Loucy (cell line): ENCODE measurements at regions not wholly inside any gene's neighbourhood (a gene's known extent, or its start where the extent isn't known, plus 50 kb on each side); places are given as distances from the start of the nearest gene placed in this dataset.

Experiments used
- H2AFZ ChIP-seq: fragments of 200-600 bp; sonication (generic); 2 replicates; pipeline ENCODE4 v1.6.0; 2016; ENCODE audit warnings: antibody characterized with exemption, mild to moderate bottlenecking, low read length, moderate library complexity
- H3F3A ChIP-seq: fragments of 200-600 bp; 2 replicates; pipeline ENCODE4 v1.6.0; 2016; ENCODE audit warnings: antibody characterized with exemption, low read depth, mild to moderate bottlenecking
- H3K27me3 ChIP-seq: fragments of 200-600 bp; sonication (generic); 2 replicates; pipeline ENCODE4 v1.6.1; 2014; ENCODE audit warnings: low read length, mild to moderate bottlenecking; ENCODE audit not compliant: insufficient read depth, poor library complexity, severe bottlenecking
- H3K36me3 ChIP-seq: fragments of 200-600 bp; sonication (generic); 2 replicates; pipeline ENCODE4 v1.6.1; 2016; ENCODE audit warnings: low read length; ENCODE audit not compliant: insufficient read depth
- H3K4me1 ChIP-seq: fragments of 200-600 bp; sonication (generic); 2 replicates; pipeline ENCODE4 v1.5.1; 2014; ENCODE audit warnings: low read length, mild to moderate bottlenecking; ENCODE audit not compliant: insufficient read depth, poor library complexity, severe bottlenecking
- H3K4me2 ChIP-seq: fragments of 200-600 bp; sonication (generic); 2 replicates; pipeline ENCODE4 v1.6.0; 2014; ENCODE audit warnings: antibody characterized with exemption, low read length, low read depth, mild to moderate bottlenecking; ENCODE audit not compliant: poor library complexity, severe bottlenecking
- H3K4me3 ChIP-seq: fragments of 200-600 bp; sonication (generic); 2 replicates; pipeline ENCODE4 v1.5.1; 2014; ENCODE audit warnings: low read length, mild to moderate bottlenecking, mixed read lengths; ENCODE audit not compliant: poor library complexity, severe bottlenecking
- H3K79me2 ChIP-seq: fragments of 200-600 bp; sonication (generic); 2 replicates; pipeline ENCODE4 v1.6.1; 2014; ENCODE audit warnings: low read length; ENCODE audit not compliant: insufficient read depth
- H3K9ac ChIP-seq: fragments of 200-600 bp; sonication (generic); 2 replicates; pipeline ENCODE4 v1.6.0; 2014; ENCODE audit warnings: mild to moderate bottlenecking, low read depth, low read length, moderate library complexity; ENCODE audit not compliant: poor library complexity, severe bottlenecking
- H3K9me2 ChIP-seq: fragments of 200-600 bp; sonication (generic); replicated peaks from 2 replicates; pipeline ENCODE4 v1.6.1; 2016; ENCODE audit warnings: low read depth, low read length, mixed read lengths
- H3K9me3 ChIP-seq: fragments of 200-600 bp; sonication (generic); 2 replicates; pipeline ENCODE4 v1.6.1; 2014; ENCODE audit warnings: mild to moderate bottlenecking, antibody characterized with exemption, low read length, low read depth; ENCODE audit not compliant: insufficient read depth
- H4K20me1 ChIP-seq: fragments of 200-600 bp; sonication (generic); 2 replicates; pipeline ENCODE4 v1.6.0; 2014; ENCODE audit warnings: antibody characterized with exemption, low read length, mild to moderate bottlenecking; ENCODE audit not compliant: insufficient read depth, poor library complexity, severe bottlenecking
- EZH2phosphoT487 ChIP-seq: fragments of 200-600 bp; IDR thresholded peaks from 2 replicates; pipeline ENCODE4 v1.6.1; 2018; ENCODE audit warnings: antibody characterized with exemption, mild to moderate bottlenecking, moderate library complexity, borderline replicate concordance
- TF ChIP-seq, protein P1 (sequence below): fragments of 200-600 bp; sonication (generic); conservative IDR thresholded peaks from 2 replicates; pipeline ENCODE4 v1.5.1; 2014; ENCODE audit warnings: mild to moderate bottlenecking, antibody characterized with exemption, low read length

DNA sequence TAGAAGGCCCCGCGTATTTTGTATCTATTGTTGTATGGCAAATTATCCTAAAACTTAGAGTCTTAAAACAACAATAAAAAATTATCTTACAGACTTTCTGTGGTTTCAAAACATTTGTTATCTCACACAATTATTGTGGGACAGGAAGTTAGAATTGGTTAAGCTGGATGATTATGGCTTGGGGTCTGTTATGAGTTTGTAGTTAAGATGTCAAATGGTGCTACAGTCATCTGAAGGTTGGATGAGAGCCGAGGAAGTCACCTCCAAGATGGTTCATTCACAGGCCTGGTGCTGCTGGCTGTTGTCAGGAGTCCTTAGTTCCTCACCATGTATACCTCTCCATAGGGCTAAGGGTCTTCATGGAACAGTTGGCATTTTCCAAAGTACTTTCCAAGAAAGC is 175.6 kb upstream of the FANCL start:
- Histone ChIP-seq H3K4me1 (peaks cover 4% of the 10 kb centered on the region), H3K27me3 (no peaks in the 10 kb centered on the region), H3F3A (no peaks in the 10 kb centered on the region), H3K9me3 (no peaks in the 10 kb centered on the region), H3K79me2 (no peaks in the 10 kb centered on the region), H3K4me3 (no peak overlapping the region), H3K4me2 (no peak overlapping the region), H3K9ac (no peak overlapping the region), H3K36me3 (no peaks in the 10 kb centered on the region), H3K9me2 (no peaks in the 10 kb centered on the region), H4K20me1 (no peaks in the 10 kb centered on the region), H2AFZ (no peak overlapping the region)
- TF ChIP-seq EZH2phosphoT487, result no peak
- TF ChIP-seq, protein P1, sequence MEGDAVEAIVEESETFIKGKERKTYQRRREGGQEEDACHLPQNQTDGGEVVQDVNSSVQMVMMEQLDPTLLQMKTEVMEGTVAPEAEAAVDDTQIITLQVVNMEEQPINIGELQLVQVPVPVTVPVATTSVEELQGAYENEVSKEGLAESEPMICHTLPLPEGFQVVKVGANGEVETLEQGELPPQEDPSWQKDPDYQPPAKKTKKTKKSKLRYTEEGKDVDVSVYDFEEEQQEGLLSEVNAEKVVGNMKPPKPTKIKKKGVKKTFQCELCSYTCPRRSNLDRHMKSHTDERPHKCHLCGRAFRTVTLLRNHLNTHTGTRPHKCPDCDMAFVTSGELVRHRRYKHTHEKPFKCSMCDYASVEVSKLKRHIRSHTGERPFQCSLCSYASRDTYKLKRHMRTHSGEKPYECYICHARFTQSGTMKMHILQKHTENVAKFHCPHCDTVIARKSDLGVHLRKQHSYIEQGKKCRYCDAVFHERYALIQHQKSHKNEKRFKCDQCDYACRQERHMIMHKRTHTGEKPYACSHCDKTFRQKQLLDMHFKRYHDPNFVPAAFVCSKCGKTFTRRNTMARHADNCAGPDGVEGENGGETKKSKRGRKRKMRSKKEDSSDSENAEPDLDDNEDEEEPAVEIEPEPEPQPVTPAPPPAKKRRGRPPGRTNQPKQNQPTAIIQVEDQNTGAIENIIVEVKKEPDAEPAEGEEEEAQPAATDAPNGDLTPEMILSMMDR, result no peak

GRCh38 chr2:58414506-58414905 is 173.4 kb upstream of the FANCL start:
- H3K9me3 ChIP-seq, result no peaks in the 10 kb centered on the region
- H3K4me1 ChIP-seq, result peaks cover 4% of the 10 kb centered on the region
- no peaks in the 10 kb centered on the region for H4K20me1 ChIP-seq
- no peaks in the 10 kb centered on the region for H3K79me2 ChIP-seq
- no peaks in the 10 kb centered on the region for H3K9me2 ChIP-seq
- no peaks in the 10 kb centered on the region for H3K36me3 ChIP-seq
- TF ChIP-seq, protein P1, result no peak
- TF ChIP-seq EZH2phosphoT487, result no peak
- no peak overlapping the region for H3K4me3 ChIP-seq
- H3F3A ChIP-seq, result no peaks in the 10 kb centered on the region
- H3K27me3 ChIP-seq, result no peaks in the 10 kb centered on the region
- H2AFZ ChIP-seq, result no peak overlapping the region
- no peak overlapping the region for H3K9ac ChIP-seq
- H3K4me2 ChIP-seq, result no peak overlapping the region

DNA sequence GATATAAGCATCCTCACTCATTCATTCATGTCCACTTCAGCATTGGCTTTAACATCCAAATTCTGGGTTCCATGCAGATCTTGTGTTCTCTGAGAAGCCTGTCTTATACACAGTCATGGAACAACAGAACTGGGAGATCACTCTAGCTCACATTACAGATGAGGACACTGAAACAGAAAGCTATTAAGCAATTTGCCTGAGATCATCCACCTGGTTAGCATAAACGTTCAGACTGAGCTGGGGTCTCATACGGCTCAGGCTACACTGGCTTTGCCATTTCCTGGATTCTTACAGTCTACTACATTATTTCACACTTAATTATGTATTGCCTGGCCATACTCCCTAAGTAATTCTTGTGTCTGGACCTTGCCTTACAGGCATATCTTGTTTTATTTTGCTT is 169.4 kb upstream of the FANCL start:
- Histone ChIP-seq H2AFZ (no peak overlapping the region), H3K79me2 (no peaks in the 10 kb centered on the region), H3K4me1 (no peaks in the 10 kb centered on the region), H3K9me2 (no peaks in the 10 kb centered on the region), H3K9me3 (no peaks in the 10 kb centered on the region), H3K4me3 (no peak overlapping the region), H4K20me1 (no peaks in the 10 kb centered on the region), H3K9ac (no peak overlapping the region), H3K36me3 (no peaks in the 10 kb centered on the region), H3K4me2 (no peak overlapping the region), H3K27me3 (no peaks in the 10 kb centered on the region), H3F3A (no peaks in the 10 kb centered on the region)
- no peak for TF ChIP-seq EZH2phosphoT487
- TF ChIP-seq, protein P1, result no peak
